HUES6 (cell line): ENCODE measurements at regions not wholly inside any gene's neighbourhood (a gene's known extent, or its start where the extent isn't known, plus 50 kb on each side); places are given as distances from the start of the nearest gene placed in this dataset.
"Not testable (repeated sequence)": the region's sequence is repeated elsewhere in the genome, so short reads cannot be mapped to it uniquely, and the experiment has no call there.

Experiments
- H3K27ac ChIP-seq: 2 replicates; pipeline ENCODE4 v1.7.0; 2013; ENCODE audit warnings: low read depth, mild to moderate bottlenecking, low read length, inconsistent platforms
- H3K27me3 ChIP-seq: 2 replicates; pipeline ENCODE4 v1.6.1; 2013; ENCODE audit warnings: low read length; ENCODE audit not compliant: control insufficient read depth, insufficient read depth
- H3K36me3 ChIP-seq: 2 replicates; pipeline ENCODE4 v1.6.1; 2013; ENCODE audit warnings: low read length; ENCODE audit not compliant: control insufficient read depth, insufficient read depth
- H3K4me1 ChIP-seq: 2 replicates; pipeline ENCODE4 v1.6.1; 2013; ENCODE audit warnings: low read length; ENCODE audit not compliant: control insufficient read depth, insufficient read depth
- H3K4me3 ChIP-seq: 2 replicates; pipeline ENCODE4 v1.5.1; 2013; ENCODE audit warnings: low read depth, low read length
- H3K9ac ChIP-seq: one replicate; pipeline ENCODE4 v1.6.1; 2013; ENCODE audit warnings: mild to moderate bottlenecking, low read length
- H3K9me3 ChIP-seq: 2 replicates; pipeline ENCODE4 v1.6.1; 2013; ENCODE audit warnings: low read depth, low read length; ENCODE audit not compliant: control insufficient read depth, insufficient read depth

DNA sequence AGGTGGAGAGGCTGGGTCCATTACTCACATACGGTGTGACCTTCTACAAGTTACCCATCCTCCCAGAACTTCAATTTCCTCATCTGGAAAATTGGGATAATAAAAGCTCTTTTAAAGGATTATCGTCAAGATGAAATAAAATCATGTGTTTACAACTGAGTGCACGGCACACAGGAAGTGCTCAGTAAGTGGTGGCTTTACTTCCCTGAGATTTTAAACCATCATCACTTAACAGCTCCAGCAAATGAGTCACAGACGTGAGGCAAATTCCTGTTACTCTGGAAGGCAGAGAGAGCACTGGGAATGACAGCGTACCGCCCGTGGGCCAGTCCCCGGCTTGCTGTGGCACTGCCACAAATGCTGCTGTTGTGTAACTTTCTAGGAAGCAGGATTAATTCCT, 64.1 kb downstream of the MRPL57 start:
- Histone ChIP-seq H3K27ac (no peak overlapping the region), H3K9ac (no peak overlapping the region), H3K27me3 (no peaks in the 10 kb centered on the region), H3K9me3 (no peaks in the 10 kb centered on the region), H3K4me3 (no peak overlapping the region), H3K36me3 (no peaks in the 10 kb centered on the region), H3K4me1 (no peaks in the 10 kb centered on the region)

DNA sequence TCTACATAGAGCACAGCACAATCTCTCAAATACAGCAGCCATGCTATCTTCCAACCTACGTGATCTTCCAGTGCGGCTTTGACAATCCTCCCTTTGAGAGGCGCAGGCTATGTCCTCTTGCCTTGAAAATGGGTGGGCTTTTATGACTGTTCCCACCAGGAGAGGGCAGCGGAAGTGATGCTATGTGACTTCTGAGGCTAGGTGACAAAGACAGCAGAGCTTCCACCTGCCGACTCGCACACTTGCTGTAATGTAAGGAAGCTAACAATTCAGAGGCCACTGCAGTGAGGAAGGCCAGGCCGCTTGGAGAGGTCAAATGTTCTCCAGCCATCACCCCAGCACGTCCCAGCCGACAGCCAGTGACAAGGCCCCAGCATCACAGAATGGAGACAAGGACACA, 65.8 kb downstream of the MRPL57 start:
- no peak overlapping the region for H3K4me3 ChIP-seq
- no peak overlapping the region for H3K27ac ChIP-seq
- H3K4me1 ChIP-seq: no peaks in the 10 kb centered on the region
- H3K27me3 ChIP-seq: no peaks in the 10 kb centered on the region
- H3K36me3 ChIP-seq: no peaks in the 10 kb centered on the region
- no peak overlapping the region for H3K9ac ChIP-seq
- no peaks in the 10 kb centered on the region for H3K9me3 ChIP-seq

DNA sequence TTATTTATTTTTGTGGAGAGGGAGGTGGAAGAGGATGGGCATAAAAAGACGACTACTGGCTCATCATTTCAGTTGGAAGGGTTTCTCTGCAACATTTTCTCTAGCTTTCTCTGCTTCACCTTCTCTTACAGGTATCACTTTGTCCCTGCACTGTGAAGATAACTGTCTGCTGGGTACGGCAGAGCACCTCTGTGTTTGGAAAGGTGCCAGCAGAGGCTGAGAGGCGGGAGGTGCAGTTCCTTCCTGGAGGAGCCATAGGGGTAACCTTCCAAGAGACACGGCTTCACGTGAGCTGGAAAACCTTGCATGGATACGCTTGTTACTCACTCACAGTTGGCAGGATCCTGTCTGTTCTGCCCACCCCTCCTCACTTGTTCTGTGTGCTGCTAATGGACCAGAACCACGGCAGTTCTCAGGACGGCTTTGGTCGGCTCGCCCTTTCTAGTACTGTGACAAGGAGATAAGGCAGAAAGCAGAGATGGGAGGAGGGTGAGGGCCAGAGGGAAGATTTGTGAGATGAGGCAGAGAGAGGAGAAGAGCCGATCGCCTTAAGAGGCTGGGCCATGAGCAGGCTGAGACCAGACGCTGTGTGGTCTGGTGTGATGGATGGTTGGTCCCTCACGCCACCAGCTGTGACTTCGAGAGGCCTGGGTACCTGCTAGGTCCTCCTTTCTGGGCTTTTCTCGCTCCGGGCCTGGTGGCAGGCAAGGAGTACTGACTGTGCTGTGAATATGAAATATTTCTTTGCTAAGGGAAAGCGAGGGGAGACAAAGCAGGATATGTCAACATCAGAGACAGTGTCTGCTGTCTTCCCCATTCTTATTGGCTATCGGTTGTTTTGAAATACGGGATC, 66.8 kb downstream of the MRPL57 start:
- H3K4me3 ChIP-seq: no peak overlapping the region
- no peaks in the 10 kb centered on the region for H3K36me3 ChIP-seq
- no peak overlapping the region for H3K9ac ChIP-seq
- H3K27ac ChIP-seq: no peak overlapping the region
- no peaks in the 10 kb centered on the region for H3K4me1 ChIP-seq
- no peaks in the 10 kb centered on the region for H3K9me3 ChIP-seq
- H3K27me3 ChIP-seq: no peaks in the 10 kb centered on the region

DNA sequence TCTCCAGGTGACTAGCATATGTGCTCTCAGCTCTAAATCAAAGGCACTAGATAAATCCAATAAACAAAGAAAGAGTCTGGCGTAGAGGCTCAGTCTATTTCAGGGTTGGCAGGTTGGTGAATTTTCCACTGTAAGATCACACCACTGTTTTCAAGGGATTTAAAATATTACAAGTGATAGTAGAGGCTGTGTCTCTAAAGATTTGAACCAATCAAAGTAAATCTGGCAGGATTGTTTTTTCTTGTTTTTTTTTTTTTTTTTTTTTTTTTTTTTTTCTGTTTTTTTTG, 67.4 kb downstream of the MRPL57 start:
- not testable (repeated sequence) for H3K9ac ChIP-seq, H3K9me3 ChIP-seq, H3K36me3 ChIP-seq, H3K27me3 ChIP-seq, H3K4me1 ChIP-seq, H3K27ac ChIP-seq, H3K4me3 ChIP-seq

DNA sequence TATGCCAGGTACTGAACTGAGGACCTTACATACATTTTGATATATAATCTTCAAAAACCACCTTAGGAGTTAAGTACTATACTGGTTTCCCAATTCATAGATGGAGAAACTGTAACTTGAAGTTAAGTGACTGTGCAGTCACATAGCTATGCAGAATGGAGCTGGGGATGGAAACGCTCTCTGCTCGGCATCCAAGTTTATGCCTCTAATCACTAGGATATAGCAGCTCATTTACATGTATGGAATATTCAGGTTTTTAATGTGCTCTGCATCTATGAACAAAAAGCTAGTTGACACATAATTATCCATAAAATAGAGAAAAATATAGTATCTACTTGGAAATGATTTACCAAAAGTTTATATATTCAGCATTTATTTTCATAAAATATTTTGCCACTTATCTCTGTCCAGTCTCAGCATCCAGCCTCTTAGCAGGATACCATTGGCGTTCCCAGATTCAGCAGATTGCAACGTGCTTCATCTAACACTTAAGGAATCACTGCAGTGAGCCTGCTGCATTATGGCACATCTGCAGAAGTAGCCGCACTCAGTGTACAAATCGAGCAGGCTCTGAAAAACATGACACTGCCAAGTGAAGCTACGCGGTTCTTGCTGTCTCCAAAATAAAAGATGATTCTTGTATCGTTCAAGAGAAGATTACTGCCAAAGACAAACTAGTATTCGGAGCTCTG, 70.4 kb downstream of the MRPL57 start:
- Histone ChIP-seq H3K9ac (no peak overlapping the region), H3K27me3 (no peaks in the 10 kb centered on the region), H3K36me3 (no peaks in the 10 kb centered on the region), H3K9me3 (no peaks in the 10 kb centered on the region), H3K4me1 (no peaks in the 10 kb centered on the region), H3K27ac (no peak overlapping the region), H3K4me3 (no peak overlapping the region)

DNA sequence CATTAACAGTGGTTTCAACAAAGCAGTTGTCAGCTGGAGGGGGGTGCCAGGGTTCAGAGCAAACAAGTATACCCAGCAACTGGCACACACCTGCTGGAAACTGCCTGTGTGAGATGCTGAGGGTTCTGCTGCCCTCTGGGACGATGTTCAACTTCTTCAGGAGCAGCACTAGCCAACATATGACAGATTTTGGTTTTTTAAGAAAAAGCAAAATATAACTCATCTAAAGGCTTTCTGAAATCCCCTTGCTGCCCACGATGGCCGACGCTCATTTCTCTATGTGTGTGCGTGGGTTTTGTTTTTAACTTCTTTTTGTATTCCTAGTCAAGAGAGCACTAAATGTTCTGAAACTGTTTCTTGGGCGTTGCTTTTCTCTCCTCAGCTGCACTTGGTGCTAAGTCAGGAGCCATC, 79.9 kb downstream of the MRPL57 start:
- no peak overlapping the region for H3K9ac ChIP-seq
- H3K9me3 ChIP-seq: no peaks in the 10 kb centered on the region
- H3K4me3 ChIP-seq: no peak overlapping the region
- H3K4me1 ChIP-seq: no peaks in the 10 kb centered on the region
- no peaks in the 10 kb centered on the region for H3K27me3 ChIP-seq
- no peaks in the 10 kb centered on the region for H3K36me3 ChIP-seq
- no peak overlapping the region for H3K27ac ChIP-seq

DNA sequence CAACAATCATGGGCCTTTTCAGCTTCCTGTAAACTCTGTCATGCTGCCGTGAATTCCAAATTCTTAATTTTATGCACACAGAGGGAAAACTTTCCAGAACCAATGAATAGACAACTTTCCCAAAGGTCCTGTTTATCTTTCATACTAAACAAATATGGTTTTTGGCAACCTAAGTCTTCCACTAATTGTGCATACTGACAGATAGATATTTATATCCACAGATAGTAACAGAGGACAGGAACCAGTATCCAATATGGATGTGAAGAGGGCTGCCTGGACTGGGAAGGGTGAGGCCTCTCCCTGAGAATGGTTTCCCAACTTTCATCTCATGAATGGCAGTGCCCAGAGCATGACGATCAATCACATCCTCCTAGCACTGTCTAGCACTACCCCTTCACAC, 80.4 kb downstream of the MRPL57 start:
- Histone ChIP-seq H3K27ac (no peak overlapping the region), H3K27me3 (no peaks in the 10 kb centered on the region), H3K4me3 (no peak overlapping the region), H3K9ac (no peak overlapping the region), H3K4me1 (no peaks in the 10 kb centered on the region), H3K9me3 (no peaks in the 10 kb centered on the region), H3K36me3 (no peaks in the 10 kb centered on the region)

DNA sequence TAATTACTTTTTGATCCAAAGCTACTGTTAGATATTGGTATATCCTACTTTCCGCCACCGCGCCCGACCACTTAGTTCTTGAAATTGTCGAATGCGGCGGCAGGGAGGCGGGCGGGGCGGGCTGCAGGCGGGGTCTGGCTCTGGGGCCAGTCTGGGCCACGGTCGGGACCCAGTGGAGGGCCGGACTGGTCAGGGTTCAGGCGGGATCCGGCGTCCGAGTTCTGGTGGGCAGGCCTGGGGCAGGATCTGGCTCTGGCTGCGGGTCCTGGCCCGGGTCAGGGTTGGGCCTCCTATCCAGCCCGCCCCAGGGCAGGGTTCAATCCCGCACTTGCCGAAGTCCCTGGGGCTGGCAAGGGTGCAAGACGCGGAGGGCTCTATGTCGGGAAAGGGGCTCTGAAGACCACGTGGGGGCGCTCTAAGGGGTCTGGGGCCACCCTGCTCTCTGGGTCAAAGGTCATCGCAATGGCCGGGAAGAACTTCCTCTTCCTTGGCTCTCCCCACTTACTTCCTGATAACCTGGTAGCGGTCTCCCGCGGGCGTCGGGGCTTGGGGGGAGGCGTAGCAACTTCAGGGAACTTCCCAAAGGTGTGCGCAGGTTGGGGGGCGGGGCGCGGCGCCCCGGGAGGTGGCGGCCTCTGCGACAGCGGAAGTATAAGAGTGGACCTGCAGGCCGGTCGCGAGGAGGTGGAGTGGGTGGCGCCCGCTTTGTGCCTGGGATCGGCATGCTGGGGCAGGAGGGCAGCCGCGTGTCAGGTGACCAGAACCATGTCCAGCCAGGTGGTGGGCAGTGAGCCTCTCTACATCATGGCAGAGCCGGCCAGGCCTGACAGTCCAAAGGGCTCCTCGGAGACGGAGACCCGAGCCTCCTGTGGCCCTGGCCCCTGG, 83.4 kb downstream of the MRPL57 start:
- Histone ChIP-seq H3K9ac (no peak overlapping the region), H3K36me3 (no peaks in the 10 kb centered on the region), H3K27ac (no peak overlapping the region), H3K27me3 (no peaks in the 10 kb centered on the region), H3K4me1 (no peaks in the 10 kb centered on the region), H3K9me3 (no peaks in the 10 kb centered on the region), H3K4me3 (no peak overlapping the region)

DNA sequence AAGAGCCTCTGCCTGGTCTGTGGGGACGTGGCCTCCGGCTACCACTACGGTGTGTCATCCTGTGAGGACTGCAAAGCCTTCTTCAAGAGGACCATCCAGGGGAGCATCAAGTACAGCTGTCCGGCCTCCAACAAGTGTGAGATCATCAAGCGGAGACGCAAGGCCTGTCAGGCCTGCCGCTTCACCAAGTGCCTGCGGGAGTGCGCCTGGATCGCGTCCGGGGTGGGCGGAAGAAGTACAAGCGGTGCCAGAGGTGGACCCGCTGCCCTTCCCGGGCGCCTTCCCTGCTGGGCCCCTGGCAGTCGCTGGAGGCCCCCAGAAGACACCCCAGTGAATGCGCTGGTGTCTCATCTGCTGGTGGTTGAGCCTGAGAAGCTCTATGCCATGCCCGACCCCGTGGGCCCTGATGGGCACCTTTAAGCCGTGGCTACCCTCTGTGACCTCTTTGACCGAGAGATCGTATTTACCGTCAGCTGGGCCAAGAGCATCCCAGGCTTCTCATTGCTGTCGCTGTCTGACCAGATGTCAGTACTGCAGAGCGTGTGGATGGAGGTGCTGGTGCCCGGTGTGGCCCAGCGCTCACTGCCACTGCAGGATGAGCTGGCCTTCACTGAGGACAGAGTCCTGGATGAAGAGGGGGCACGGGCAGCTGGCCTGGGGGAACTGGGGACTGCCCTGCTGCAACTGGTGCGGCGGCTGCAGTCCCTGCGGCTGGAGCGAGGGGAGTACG, 84.3 kb downstream of the MRPL57 start:
- H3K4me1 ChIP-seq, H3K9me3 ChIP-seq, H3K27me3 ChIP-seq, H3K36me3 ChIP-seq, H3K9ac ChIP-seq, H3K4me3 ChIP-seq, H3K27ac ChIP-seq: not testable (repeated sequence)

DNA sequence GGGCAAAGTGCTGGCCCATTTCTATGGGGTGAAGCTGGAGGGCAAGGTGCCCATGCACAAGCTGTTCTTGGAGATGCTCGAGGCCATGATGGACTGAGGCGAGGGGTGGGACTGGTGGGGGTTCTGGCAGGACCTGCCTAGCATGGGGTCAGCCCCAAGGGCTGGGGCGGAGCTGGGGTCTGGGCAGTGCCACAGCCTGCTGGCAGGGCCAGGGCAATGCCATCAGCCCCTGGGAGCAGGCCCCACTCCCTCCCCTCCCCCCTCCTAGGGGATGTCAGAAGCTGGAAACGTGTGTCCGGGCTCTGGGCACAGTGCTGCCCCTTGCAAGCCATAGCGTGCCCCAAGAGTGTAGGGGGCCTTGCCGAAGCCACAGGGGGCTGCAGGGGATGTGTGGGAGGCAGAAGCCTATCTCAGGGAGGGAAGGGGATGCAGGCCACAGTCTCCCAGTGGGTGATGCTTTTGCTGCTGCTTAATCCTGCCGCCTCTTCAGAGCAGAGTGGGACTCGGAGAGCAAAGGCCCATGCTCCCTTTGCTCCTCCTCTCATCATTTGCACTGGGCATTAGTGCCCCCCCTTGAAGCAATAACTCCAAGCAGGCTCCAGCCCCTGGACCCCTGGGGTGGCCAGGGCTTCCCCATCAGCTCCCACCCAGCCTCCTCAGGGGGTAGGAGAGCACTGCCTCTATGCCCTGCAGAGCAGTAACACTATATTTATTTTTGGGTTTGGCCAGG, 85.2 kb downstream of the MRPL57 start:
- H3K9me3 ChIP-seq, H3K4me3 ChIP-seq, H3K27me3 ChIP-seq: not testable (repeated sequence)

More for the DNA sequence above, 85.2 kb downstream of the MRPL57 start:
- not testable (repeated sequence) for H3K9ac ChIP-seq, H3K27ac ChIP-seq, H3K36me3 ChIP-seq, H3K4me1 ChIP-seq
